GM12872 (cell line): ENCODE measurements at regions not wholly inside any gene's neighbourhood (a gene's known extent, or its start where the extent isn't known, plus 50 kb on each side); places are given as distances from the start of the nearest gene placed in this dataset.
A peak's percentile ranks its signal among the peaks of the same experiment; 100 is the strongest.

Source experiments
- CTCF ChIP-seq: IDR thresholded peaks from 3 replicates; pipeline ENCODE4 v1.5.1; 2011; ENCODE audit warnings: low read depth, mild to moderate bottlenecking, low read length, moderate library complexity; ENCODE audit not compliant: insufficient read depth

- TF ChIP-seq CTCF = no peak
Measured at GRCh38 chr9:761793-762560, 79.5 kb upstream of the DMRT1 start.

DNA sequence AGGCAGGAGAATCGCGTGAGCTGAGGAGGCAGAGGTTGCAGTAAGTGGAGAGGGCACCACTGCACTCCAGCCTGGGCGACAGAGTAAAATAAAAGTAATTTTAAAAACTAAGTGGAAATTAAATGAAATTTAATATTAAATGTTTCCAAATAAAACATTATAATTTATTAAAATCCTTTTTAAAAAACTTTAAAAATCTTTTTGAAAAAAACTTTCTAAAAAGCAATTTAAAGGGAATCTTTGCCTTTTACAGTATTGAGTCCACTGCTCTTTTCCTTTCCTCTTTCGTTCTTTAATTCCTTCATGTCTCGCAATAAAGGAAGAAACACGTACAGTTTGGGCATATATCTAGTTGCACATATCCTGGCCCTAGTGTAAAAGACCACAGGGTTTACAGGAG, 77.8 kb upstream of the DMRT1 start:
- TF ChIP-seq CTCF = no peak

DNA sequence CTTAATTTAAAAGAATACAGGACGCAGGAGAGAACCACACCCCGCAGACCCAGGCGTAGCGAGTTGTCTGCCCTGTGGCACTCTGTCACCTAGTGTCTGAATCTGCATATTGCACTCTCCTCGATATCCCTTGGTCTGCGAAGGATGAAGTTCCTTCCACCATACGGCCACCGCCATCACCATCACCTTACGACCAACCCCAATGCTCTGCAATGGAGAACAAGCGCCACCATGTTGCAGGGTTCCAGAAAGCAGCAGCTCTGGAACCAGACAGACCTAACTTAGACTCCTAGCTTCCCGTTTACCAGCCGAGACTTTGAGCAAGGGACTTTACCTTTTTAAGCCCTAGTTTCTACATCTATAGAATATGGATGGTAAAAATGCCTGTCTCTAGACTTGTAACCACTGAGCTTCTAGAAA, 77.4 kb upstream of the DMRT1 start:
- TF ChIP-seq CTCF = peak; percentile 82

DNA sequence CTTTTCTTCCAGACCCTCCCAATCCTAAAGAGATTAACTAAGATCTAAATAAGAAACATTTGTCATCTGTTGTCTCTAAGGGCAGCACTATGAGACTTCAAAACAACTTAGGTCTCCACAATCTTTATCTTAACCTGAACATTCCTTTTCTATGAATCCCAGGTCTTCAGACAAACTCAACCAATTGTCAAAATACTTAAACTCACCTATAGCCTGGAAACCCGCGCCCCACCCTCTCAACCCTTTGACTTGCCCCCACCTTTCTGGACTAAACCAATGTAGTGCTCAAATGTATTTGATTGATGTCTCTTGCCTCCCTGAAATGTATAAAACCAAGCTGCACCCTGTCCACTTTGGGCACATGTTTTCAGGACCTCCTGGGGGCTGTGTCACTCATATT, 76.5 kb upstream of the DMRT1 start:
- no peak for TF ChIP-seq CTCF

GRCh38 chr9:776086-776485, 65.4 kb upstream of the DMRT1 start:
- TF ChIP-seq CTCF = no peak

GRCh38 chr9:777978-778377, 63.5 kb upstream of the DMRT1 start:
- TF ChIP-seq CTCF = no peak

DNA sequence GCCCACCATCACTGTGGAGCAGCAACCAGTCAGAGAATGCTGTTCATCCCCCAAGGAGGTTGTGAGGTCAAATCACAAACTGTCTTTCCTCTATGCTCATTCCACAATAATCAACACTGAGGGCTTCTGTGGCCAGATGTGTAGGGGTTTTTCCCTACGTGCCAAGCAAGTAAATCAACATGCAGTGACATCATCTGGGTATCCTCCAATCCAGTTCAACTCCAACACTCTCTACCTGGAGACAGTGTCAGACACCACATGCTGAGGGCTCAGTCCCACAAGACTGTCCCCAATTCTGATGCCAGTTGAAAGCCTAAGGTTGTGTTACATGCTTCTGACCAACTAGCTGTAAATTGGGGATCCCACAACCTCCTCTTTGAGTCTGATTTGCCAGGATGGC, 57.3 kb upstream of the DMRT1 start:
- no peak for TF ChIP-seq CTCF

GRCh38 chr9:784916-785315, 56.6 kb upstream of the DMRT1 start:
- no peak for TF ChIP-seq CTCF
